MM.1S (cell line): ENCODE measurements at regions not wholly inside any gene's neighbourhood (a gene's known extent, or its start where the extent isn't known, plus 50 kb on each side); places are given as distances from the start of the nearest gene placed in this dataset.

Experiments
- DNase-seq: peaks from one replicate; pipeline ENCODE4 v3.0.0-alpha.2; 2015
- H2AFZ ChIP-seq: fragments of 300-600 bp; sonication (generic); 2 replicates; pipeline ENCODE4 v1.6.0; 2016; ENCODE audit warnings: antibody characterized with exemption, low read length
- H3F3A ChIP-seq: fragments of 300-600 bp; sonication (generic); 2 replicates; pipeline ENCODE4 v1.6.1; 2016; ENCODE audit warnings: mild to moderate bottlenecking, antibody characterized with exemption, low read length, moderate library complexity, mixed read lengths; ENCODE audit not compliant: insufficient read depth
- H3K27ac ChIP-seq: fragments of 300-600 bp; sonication (generic); 2 replicates; pipeline ENCODE4 v1.5.1; 2016; ENCODE audit warnings: mild to moderate bottlenecking, low read length
- H3K27me3 ChIP-seq: fragments of 300-600 bp; sonication (generic); replicated peaks from 2 replicates; pipeline ENCODE4 v1.6.0; 2016; ENCODE audit warnings: low read length; ENCODE audit not compliant: insufficient read depth
- H3K36me3 ChIP-seq: fragments of 300-600 bp; sonication (generic); replicated peaks from 2 replicates; pipeline ENCODE4 v1.6.1; 2016; ENCODE audit warnings: mild to moderate bottlenecking, low read length, mixed read lengths; ENCODE audit not compliant: insufficient read depth
- H3K4me1 ChIP-seq: fragments of 300-600 bp; sonication (generic); 2 replicates; pipeline ENCODE4 v1.6.1; 2016; ENCODE audit warnings: low read length, mixed read lengths
- H3K4me2 ChIP-seq: fragments of 300-600 bp; sonication (generic); 2 replicates; pipeline ENCODE4 v1.6.0; 2016; ENCODE audit warnings: low read depth, low read length
- H3K4me3 ChIP-seq: fragments of 300-600 bp; sonication (generic); 2 replicates; pipeline ENCODE4 v1.5.1; 2016; ENCODE audit warnings: low read length, mixed read lengths
- H3K79me2 ChIP-seq: fragments of 300-600 bp; sonication (generic); 2 replicates; pipeline ENCODE4 v1.6.1; 2016; ENCODE audit warnings: mixed run types, low read length, mixed read lengths
- H3K9ac ChIP-seq: fragments of 300-600 bp; sonication (generic); 2 replicates; pipeline ENCODE4 v1.6.1; 2016; ENCODE audit warnings: low read length, mixed read lengths
- H3K9me2 ChIP-seq: fragments of 300-600 bp; sonication (generic); replicated peaks from 2 replicates; pipeline ENCODE4 v1.6.1; 2016; ENCODE audit warnings: mild to moderate bottlenecking, low read length, mixed read lengths; ENCODE audit not compliant: insufficient read depth
- H3K9me3 ChIP-seq: fragments of 300-600 bp; sonication (generic); replicated peaks from 2 replicates; pipeline ENCODE4 v1.6.1; 2016; ENCODE audit warnings: mild to moderate bottlenecking, low read length, mixed read lengths; ENCODE audit not compliant: insufficient read depth
- H4K20me1 ChIP-seq: fragments of 300-600 bp; sonication (generic); 2 replicates; pipeline ENCODE4 v1.6.1; 2016; ENCODE audit warnings: mild to moderate bottlenecking, low read length, moderate library complexity, mixed read lengths; ENCODE audit not compliant: insufficient read depth
- CTCF ChIP-seq: fragments of 300-600 bp; sonication (generic); IDR thresholded peaks from 2 replicates; pipeline ENCODE4 v1.5.1; 2016; ENCODE audit warnings: antibody characterized with exemption, low read length, mixed read lengths
- EZH2 ChIP-seq: fragments of 300-600 bp; sonication (generic); optimal IDR thresholded peaks from 2 replicates; pipeline ENCODE3; 2017; ENCODE audit warnings: low read depth, mild to moderate bottlenecking, antibody characterized with exemption, low read length, mixed read lengths
- EZH2phosphoT487 ChIP-seq: fragments of 300-600 bp; sonication (generic); IDR thresholded peaks from 2 replicates; pipeline ENCODE4 v1.6.1; 2018; ENCODE audit warnings: antibody characterized with exemption, low read length

GRCh38 chrX:39465906-39466305 is 631.9 kb downstream of the BCOR start:
- TF ChIP-seq CTCF, result no peak
- TF ChIP-seq EZH2phosphoT487, result no peak
- no peak for TF ChIP-seq EZH2
- no peak overlapping the region for H3K4me2 ChIP-seq

GRCh38 chrX:39469126-39469525 is 628.6 kb downstream of the BCOR start:
- H3K79me2 ChIP-seq, result no peaks in the 10 kb centered on the region
- DNase-seq, result no peak
- no peak overlapping the region for H3K4me3 ChIP-seq
- TF ChIP-seq EZH2 (no peak), EZH2phosphoT487 (no peak), CTCF (no peak)
- no peak overlapping the region for H3K9ac ChIP-seq
- no peak overlapping the region for H2AFZ ChIP-seq
- no peaks in the 10 kb centered on the region for H3K9me2 ChIP-seq
- no peaks in the 10 kb centered on the region for H3K4me1 ChIP-seq
- H3K9me3 ChIP-seq, result no peaks in the 10 kb centered on the region
- H3K27me3 ChIP-seq, result no peaks in the 10 kb centered on the region
- H3K27ac ChIP-seq, result no peak overlapping the region
- H3F3A ChIP-seq, result no peaks in the 10 kb centered on the region
- no peak overlapping the region for H3K4me2 ChIP-seq
- no peaks in the 10 kb centered on the region for H4K20me1 ChIP-seq
- no peaks in the 10 kb centered on the region for H3K36me3 ChIP-seq

More at GRCh38 chrX:39465906-39466305, 631.9 kb downstream of the BCOR start:
- H3K27ac ChIP-seq, result no peak overlapping the region
- no peak for DNase-seq
- no peaks in the 10 kb centered on the region for H3K9me2 ChIP-seq
- H2AFZ ChIP-seq, result no peak overlapping the region
- no peaks in the 10 kb centered on the region for H4K20me1 ChIP-seq
- H3K9ac ChIP-seq, result no peak overlapping the region
- no peaks in the 10 kb centered on the region for H3K36me3 ChIP-seq
- H3K4me3 ChIP-seq, result no peak overlapping the region
- no peaks in the 10 kb centered on the region for H3K9me3 ChIP-seq
- H3F3A ChIP-seq, result no peaks in the 10 kb centered on the region
- no peaks in the 10 kb centered on the region for H3K4me1 ChIP-seq
- H3K79me2 ChIP-seq, result no peaks in the 10 kb centered on the region
- no peaks in the 10 kb centered on the region for H3K27me3 ChIP-seq

GRCh38 chrX:39470588-39471407 is 627.0 kb downstream of the BCOR start:
- Histone ChIP-seq H3K36me3 (no peaks in the 10 kb centered on the region), H3K4me2 (no peak overlapping the region), H3K9me2 (no peaks in the 10 kb centered on the region), H2AFZ (no peak overlapping the region), H3K27ac (no peak overlapping the region), H3K9me3 (no peaks in the 10 kb centered on the region), H3K9ac (no peak overlapping the region), H4K20me1 (no peaks in the 10 kb centered on the region), H3K79me2 (no peaks in the 10 kb centered on the region), H3K4me3 (no peak overlapping the region), H3F3A (no peaks in the 10 kb centered on the region), H3K27me3 (no peaks in the 10 kb centered on the region), H3K4me1 (no peaks in the 10 kb centered on the region)
- DNase-seq, result no peak
- TF ChIP-seq EZH2phosphoT487 (no peak), EZH2 (no peak), CTCF (no peak)
